MG63 (cell line): ENCODE measurements at regions not wholly inside any gene's neighbourhood (a gene's known extent, or its start where the extent isn't known, plus 50 kb on each side); places are given as distances from the start of the nearest gene placed in this dataset.

Source experiments
- DNase-seq: peaks from one replicate; pipeline ENCODE4 v3.0.0-alpha.2; 2020
- H3K27me3 ChIP-seq: fragments of 250-450 bp; sonication (Bioruptor Pico); 2 replicates; pipeline ENCODE4 v1.5.1; 2020; ENCODE audit warnings: mild to moderate bottlenecking, moderate library complexity
- H3K36me3 ChIP-seq: fragments of 250-450 bp; sonication (Bioruptor Pico); 2 replicates; pipeline ENCODE4 v1.5.1; 2020; ENCODE audit warnings: mild to moderate bottlenecking, moderate library complexity
- H3K4me3 ChIP-seq: fragments of 250-450 bp; sonication (Bioruptor Pico); 2 replicates; pipeline ENCODE4 v1.5.1; 2020; ENCODE audit warnings: mild to moderate bottlenecking, moderate library complexity
- H3K9me3 ChIP-seq: fragments of 250-450 bp; sonication (Bioruptor Pico); 2 replicates; pipeline ENCODE4 v1.5.1; 2020; ENCODE audit warnings: mild to moderate bottlenecking, moderate library complexity

DNA sequence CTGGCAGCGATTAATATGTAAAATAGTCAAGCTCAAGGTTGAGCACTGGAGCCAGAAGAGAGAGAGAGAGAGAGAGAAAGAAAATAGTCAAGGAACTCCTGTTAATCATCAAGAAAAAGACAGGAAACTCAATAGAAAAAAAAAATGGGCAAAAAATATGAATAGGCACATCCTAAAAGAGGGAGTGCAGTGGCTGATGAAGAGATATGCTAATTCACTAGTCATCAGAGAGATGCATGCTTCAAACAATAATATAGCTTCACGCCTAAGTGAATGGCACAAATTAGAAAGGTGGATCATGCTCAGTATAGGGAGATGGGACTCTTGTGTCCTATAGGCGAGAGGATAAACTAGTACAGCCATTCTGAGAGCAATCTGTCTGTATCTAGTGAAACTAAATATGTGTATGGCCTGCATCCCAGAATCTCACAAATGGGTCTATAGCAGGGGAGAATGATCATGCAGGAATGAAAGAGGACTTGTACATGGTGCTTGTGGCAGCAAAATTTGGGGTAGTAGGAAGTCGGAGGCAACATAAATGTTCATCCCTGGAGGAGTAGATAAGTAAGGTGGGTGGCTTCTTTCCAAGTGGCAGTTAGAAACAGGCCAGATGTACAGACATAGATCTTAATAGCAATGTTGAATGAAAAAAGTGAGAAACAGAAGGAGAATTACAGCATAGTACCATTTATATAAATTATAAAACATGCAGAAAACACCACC is 176.8 kb downstream of the VEGFA start:
- H3K4me3 ChIP-seq, result no peak overlapping the region
- no peaks in the 10 kb centered on the region for H3K36me3 ChIP-seq
- no peak for DNase-seq
- H3K9me3 ChIP-seq, result peaks cover 5% of the 10 kb centered on the region; the same call in 1 of the 2 replicates
- no peaks in the 10 kb centered on the region for H3K27me3 ChIP-seq

DNA sequence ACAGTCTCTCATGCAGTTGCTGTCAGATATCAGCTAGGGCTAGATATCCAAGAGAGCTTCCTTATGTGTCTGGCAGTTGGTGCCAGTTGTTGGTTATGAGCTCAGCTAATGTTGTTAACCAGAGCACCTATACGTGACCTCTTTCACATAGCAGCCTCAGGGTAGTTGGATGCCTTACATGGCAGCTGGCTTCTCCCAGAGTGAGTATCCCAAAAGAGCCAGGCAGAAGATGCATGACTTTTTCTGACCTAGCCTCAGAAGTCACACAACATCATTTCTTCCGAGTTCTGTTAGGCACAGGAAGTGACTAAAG is 175.7 kb downstream of the VEGFA start:
- no peak for DNase-seq
- no peaks in the 10 kb centered on the region for H3K36me3 ChIP-seq

DNA sequence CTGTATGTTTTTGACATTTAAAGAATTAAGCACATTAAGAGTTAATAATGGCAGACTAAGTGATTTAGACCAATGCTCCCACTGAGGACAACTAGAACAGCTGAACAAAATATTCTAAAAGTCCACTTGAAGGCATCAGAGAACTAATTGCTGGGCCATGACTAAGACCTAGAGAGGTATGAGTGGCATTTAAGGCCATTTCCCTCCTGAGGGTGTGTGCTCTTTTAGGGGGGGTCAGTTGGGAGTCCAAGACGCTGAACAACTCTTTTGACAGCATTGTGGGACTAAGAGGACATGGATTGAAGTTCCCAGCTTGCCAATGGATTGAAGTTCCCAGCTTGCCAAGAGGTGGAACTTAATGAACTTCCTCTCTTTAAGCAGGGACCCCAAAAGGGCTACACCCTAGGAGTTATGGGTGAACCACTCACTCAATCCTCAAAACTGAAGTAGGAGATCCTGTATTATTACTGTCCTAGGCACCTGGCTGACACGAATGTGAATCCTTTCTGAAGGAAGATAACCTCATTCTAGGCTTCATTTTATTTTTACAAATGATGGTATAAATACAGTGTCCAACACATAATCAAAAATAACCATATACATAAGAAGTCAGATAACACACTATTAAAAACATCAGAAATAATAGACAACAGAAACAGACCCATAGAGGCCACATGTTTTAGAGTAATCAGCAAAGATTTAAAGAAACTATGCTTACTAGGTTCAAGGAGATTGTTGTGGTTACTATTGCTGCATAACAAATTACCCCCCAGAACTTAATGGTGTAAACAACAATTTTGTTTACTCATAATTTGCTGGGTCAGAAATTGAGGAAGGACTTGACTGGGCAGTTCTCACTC is 175.1 kb downstream of the VEGFA start:
- no peaks in the 10 kb centered on the region for H3K27me3 ChIP-seq
- DNase-seq, result no peak
- no peaks in the 10 kb centered on the region for H3K36me3 ChIP-seq
- H3K9me3 ChIP-seq, result peaks cover 5% of the 10 kb centered on the region; the same call in 1 of the 2 replicates
- no peak overlapping the region for H3K4me3 ChIP-seq

More for the DNA sequence above, 175.7 kb downstream of the VEGFA start:
- H3K27me3 ChIP-seq, result no peaks in the 10 kb centered on the region
- H3K4me3 ChIP-seq, result no peak overlapping the region
- H3K9me3 ChIP-seq, result peaks cover 5% of the 10 kb centered on the region; the same call in 1 of the 2 replicates

DNA sequence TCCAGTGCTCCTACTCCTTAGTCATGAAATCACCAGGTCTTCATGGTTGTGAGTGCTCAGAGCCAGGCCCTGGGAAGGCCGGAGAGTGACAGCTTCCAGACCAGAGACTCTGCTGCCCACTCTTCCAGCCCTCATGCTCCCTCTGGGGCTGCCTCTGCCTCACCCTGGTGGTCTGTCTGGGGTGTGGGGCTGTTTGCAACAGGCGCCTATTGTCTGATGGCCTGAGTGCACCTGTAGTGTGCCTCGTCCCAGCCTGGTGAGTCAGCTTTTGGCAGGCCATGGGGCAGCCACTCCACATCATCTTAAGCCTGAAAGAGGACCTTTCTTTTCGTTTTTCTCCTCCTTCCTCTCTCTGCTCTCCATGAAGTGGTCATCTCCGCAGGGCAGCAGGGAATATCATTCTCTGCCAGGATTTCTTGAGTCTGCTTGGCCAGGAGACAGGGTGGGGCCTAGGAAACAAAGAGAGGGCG is 173.8 kb downstream of the VEGFA start:
- no peaks in the 10 kb centered on the region for H3K27me3 ChIP-seq
- peaks cover 5% of the 10 kb centered on the region; the same call in 1 of the 2 replicates for H3K9me3 ChIP-seq
- no peaks in the 10 kb centered on the region for H3K36me3 ChIP-seq
- H3K4me3 ChIP-seq, result no peak overlapping the region
- no peak for DNase-seq

DNA sequence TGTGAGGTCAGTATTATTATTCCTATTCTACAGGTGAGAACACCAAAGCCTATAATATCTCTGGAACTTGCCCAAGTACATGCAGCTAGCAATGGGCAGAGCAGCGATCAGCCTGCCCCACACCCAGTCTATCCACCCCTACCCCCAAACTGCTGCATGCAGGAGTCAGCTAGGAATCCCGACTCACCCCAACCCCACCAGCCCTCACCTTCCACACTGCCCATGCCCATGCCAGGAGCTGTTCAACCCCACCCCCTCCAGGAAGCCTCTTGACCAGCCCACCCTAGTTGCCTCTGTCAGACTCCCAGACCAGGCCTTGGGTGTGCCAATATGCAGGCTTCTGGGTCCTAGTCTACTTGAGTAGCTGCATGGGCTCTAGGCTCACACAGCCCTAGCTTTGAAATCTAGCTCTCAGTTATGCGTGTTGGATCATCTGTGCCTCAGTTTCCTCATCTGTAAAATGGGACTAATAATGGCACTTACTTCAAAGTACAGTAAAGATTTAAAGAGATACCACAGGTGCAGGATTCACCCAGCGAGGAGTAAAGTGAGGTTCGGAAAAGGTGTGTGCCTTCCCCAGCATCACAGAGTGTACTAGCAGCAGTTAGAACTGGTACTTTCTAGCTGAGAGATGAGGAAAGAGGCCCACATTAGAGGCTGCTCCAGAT is 173.2 kb downstream of the VEGFA start:
- no peaks in the 10 kb centered on the region for H3K36me3 ChIP-seq
- H3K4me3 ChIP-seq, result no peak overlapping the region
- H3K9me3 ChIP-seq, result peaks cover 5% of the 10 kb centered on the region; the same call in 1 of the 2 replicates
- no peak for DNase-seq
- no peaks in the 10 kb centered on the region for H3K27me3 ChIP-seq

DNA sequence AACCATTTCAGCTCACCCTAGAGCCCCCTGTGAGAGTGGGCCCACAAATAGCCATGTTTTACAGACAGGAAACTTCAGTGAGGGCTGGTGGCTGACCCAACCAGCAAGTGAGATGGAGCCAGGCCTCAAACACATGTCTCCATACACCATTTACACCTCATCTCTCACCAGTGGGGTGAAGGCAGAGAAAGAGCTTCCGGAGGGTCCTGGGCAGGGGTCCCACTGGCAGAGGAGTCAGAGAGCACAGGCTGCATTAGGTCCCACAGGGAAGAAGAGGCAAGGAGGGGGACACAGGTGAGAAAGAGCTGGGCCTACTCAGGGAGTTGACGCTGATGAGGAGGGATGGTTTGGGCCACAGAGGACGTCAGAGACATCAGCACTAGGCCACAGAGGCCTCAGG is 172.6 kb downstream of the VEGFA start:
- Histone ChIP-seq H3K27me3 (no peaks in the 10 kb centered on the region), H3K36me3 (no peaks in the 10 kb centered on the region), H3K4me3 (no peak overlapping the region), H3K9me3 (peaks cover 5% of the 10 kb centered on the region; the same call in 1 of the 2 replicates)
- DNase-seq, result no peak

DNA sequence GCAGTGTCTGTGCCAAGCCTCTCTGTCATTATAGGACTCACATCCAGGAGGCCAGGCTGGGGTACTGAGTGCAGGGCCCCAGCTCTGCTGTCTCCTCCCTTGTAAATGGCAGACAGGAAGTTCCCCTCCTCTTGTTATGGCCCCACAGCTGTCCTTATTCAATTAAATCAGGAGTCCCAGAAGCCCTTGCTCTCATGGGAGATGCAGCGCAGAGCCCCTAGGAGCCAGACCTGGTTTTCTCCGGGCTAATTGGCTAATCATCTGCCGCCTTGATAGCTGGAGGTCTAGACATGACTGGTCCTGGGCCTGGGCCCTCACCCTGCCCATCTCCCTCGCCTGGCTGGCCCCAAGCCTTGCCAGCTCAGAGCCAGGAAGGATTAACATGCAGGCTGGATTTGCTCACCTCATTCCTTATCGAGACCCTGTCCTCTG is 172.0 kb downstream of the VEGFA start:
- H3K36me3 ChIP-seq, result no peaks in the 10 kb centered on the region
- H3K4me3 ChIP-seq, result no peak overlapping the region
- H3K9me3 ChIP-seq, result peaks cover 5% of the 10 kb centered on the region; the same call in 1 of the 2 replicates
- H3K27me3 ChIP-seq, result no peaks in the 10 kb centered on the region
- DNase-seq, result no peak

DNA sequence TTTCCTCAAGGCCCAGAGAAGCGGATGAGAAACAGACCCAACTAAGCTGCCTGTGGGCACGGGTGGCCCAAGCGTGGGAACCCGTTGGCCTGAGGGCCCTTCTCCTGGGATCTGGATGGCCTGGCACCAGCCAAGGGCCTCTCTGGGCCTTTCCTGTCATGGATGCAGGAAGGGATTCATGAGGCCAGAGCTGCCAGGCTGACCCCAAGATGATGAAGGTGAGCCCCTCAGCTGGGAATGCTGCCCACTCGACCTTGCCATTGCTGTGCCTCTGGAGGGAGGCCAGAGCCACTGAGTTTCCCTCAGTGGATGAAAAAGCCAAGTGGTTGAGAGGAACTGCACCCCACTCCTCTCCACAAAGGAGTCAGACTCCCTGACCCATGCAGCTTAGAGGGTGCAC is 171.2 kb downstream of the VEGFA start:
- Histone ChIP-seq H3K36me3 (no peaks in the 10 kb centered on the region), H3K9me3 (peaks cover 5% of the 10 kb centered on the region; the same call in 1 of the 2 replicates), H3K27me3 (no peaks in the 10 kb centered on the region), H3K4me3 (no peak overlapping the region)
- DNase-seq, result no peak

DNA sequence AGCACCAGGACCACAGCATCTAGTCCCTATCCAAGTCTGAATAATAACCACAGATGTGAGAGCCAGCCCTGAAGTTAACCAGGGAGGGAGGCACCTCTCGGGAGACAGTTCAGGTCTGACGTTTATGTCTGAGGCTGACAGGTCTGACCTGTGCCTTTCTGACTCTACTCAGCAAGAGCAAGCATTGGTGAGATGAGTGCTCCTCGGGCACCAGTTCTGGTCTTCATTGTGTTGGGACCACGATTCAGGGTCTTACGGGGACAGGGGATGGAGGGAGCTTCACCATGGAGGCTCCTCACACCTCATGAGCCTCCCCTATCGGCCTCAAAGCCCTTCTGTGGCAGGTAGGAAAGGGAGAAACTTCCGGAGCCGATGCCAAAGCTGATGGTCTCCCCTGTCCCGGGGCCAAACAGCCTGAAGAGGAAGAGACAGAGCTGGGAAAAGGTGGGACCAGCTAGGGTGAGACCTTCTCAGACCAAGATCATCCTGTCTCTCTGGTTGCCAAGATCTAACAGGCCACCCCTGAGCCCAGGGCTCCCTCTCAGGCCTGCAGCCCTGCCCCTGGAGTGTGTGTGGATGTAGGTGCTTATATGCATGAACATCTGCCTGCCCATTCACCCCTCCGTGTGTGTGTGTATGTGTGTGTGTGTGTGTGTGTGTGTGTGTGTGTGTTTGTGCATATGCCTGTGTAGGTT is 170.5 kb downstream of the VEGFA start:
- DNase-seq, result no peak
- no peaks in the 10 kb centered on the region for H3K36me3 ChIP-seq
- H3K9me3 ChIP-seq, result peaks cover under 1% of the 10 kb centered on the region; the same call in 1 of the 2 replicates
- no peak overlapping the region for H3K4me3 ChIP-seq
- no peaks in the 10 kb centered on the region for H3K27me3 ChIP-seq

DNA sequence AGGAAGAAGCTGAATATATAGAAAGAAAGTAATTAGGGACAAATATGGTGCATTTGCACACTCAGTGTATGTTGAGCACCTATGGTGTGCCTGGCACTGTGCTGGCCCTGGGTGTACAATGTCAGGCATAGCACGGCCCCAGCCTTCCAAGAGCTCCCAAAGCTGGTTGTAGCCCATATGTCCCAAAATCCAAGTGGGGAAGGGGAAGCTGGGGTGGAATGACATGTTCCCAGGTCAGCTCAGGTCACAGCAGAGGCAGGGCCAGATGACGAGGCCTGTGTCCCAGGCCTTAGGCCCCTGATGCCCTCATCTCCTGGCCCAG is 170.0 kb downstream of the VEGFA start:
- DNase-seq, result no peak
- no peak overlapping the region for H3K4me3 ChIP-seq
- no peaks in the 10 kb centered on the region for H3K27me3 ChIP-seq
- H3K36me3 ChIP-seq, result no peaks in the 10 kb centered on the region
- no peaks in the 10 kb centered on the region; the same call in 1 of the 2 replicates for H3K9me3 ChIP-seq

DNA sequence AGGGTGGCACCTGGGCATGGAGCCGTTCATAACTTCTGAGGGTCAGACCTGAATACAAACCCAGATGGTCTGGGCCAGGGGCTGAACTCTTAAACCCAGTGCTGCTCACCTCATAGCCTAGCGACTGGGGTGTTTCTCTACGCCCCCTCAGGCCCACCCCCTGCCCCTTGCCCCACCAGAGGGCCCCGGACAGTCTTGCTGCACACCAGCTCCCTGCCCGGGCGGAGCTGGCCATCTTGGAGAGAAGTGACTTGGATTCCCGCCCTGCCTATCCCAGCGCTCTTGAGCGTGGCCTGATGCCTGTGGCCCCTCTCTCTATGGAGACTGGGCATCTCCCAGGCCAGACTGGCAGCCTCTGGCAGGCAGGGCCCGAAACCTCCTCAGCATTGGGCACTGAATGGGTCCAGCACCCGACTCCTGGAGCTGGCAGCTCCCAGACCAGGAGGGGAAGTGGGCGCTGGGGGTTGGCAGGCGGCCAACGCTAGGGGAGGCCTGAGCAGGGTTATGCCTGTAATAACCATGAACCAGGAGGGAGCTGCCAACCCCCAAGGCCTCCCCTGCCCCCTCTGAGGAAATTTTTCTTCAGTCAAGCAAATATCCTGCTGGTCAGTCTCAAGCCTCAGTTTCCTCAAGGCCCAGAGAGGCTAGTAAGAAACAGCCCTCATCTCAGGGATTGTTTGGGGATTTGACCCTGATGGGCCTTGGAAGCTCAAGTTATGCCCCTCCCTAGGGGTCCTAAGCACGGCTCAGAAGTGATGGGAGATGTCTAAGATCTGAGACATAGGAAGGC is 169.5 kb downstream of the VEGFA start:
- Histone ChIP-seq H3K9me3 (no peaks in the 10 kb centered on the region), H3K27me3 (no peaks in the 10 kb centered on the region), H3K4me3 (no peak overlapping the region), H3K36me3 (no peaks in the 10 kb centered on the region)
- DNase-seq, result no peak

DNA sequence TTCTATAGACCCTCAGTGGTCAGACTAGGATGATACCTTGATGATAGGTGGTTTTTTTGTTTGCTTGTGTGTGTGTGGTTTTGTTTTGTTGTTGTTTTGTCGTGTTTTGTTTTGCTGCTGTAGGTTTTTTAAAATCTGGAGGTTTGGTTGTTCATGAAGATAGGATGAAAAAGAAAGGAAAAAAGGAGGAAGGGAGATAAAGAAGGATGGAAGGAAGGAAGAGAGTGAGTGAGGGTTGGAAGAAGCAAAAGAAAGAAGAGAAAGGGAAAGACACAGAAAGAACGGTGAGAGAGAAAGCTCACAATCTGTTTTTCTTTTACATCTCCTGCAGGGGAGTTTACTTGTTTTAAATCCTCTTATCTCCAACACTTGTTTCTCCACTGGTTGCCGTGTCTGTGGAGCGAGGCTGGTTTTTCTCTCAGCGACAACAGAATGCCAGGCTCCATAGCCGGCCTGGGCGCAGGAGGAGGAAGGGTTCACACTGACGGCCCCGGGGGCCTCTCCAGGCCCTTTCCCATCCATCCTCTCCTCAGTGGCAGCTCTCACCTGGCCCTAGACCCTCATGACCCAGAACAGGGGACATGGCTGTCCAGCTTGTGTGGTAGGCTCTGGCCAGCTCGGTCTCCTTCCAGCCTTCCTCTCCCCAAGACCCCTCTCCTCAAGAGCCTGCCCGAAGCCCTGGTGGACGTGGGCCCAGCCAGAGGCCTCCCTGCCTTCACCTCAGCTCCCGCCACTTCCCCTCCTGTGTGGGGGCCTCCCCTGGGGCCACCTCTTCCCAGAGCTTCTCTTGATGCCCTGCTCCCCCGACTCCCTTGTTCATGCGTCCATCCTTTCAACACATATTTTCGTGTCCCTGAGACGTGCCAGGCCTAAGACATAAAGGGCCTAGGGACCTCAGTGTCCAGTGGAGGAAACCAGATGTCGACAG is 168.4 kb downstream of the VEGFA start:
- Histone ChIP-seq H3K4me3 (no peak overlapping the region), H3K27me3 (no peaks in the 10 kb centered on the region), H3K36me3 (no peaks in the 10 kb centered on the region), H3K9me3 (no peaks in the 10 kb centered on the region)
- DNase-seq, result no peak

DNA sequence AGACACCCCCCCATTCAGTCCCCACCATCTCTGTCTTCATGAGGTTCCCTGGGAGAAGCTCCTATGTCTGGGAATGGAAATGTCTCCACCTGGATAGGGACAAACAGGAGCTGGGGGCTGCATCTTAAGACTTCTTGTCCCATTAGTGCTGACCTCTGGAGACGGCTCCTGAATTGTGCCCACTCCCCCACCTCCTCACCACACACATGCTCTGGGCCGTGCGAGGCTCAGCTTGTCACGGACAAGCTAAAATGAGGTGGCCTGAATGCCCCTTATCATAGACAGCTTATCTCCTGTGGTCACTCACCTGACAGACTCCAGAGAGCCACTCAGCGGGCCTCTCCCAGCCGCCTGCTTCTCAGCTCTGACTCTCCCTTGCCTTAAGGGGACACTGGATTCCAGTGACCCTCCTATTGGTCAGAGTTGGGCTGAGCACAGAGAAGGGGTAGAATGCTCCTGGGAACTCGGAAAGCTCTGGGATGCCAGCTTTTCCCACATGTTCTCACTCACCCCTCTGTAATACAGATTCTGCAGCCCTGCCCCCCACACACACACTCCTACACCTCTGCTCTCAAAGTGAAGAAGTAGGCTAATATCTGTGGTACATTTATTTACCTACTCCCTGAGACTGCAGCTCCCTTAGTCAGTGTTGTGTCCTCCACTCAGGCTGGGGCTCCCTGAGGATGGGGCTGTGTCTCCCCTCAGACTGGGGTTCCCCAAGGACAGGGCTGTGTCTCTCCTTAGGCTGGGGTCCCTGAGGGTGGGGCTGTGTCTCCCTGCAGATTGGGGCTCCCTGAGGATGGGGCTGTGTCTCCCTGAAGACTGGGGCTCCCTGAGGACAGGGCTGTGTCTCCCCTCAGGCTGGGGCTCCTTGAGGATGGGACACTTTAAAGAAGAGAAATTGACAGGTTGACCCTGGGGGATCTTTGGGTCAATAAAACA is 167.5 kb downstream of the VEGFA start:
- H3K36me3 ChIP-seq, result no peaks in the 10 kb centered on the region
- no peaks in the 10 kb centered on the region for H3K27me3 ChIP-seq
- no peak overlapping the region for H3K4me3 ChIP-seq
- no peak for DNase-seq
- no peaks in the 10 kb centered on the region for H3K9me3 ChIP-seq

DNA sequence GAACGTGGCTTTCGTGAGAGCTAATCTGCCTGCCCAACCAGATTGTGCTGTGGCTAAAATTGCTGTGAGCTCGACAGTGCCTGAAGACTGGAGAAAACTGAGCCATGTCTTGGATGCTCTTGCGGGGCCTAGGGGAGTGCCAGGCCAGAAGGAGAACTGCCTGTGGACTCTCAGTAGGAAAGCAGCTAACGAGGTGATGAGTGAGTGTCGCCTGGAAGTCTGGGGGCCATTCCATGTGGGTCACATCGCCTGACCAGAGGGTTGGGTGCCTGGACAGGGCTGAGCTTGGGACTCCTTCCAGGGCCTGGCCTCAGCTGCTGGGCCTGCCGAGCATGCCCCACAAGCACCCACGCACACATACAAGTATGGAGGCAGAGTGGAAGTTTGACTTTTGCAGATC is 166.5 kb downstream of the VEGFA start:
- Histone ChIP-seq H3K36me3 (no peaks in the 10 kb centered on the region), H3K4me3 (no peak overlapping the region), H3K27me3 (no peaks in the 10 kb centered on the region), H3K9me3 (no peaks in the 10 kb centered on the region)
- DNase-seq, result no peak
